PC-9 (cell line): ENCODE measurements at regions not wholly inside any gene's neighbourhood (a gene's known extent, or its start where the extent isn't known, plus 50 kb on each side); places are given as distances from the start of the nearest gene placed in this dataset.

ENCODE experiments used
- BruUV-seq: library from RNA; stranded (reverse); fragments of 400-500 nt; replicated peaks from 2 replicates; lab custom pipeline; 2021; lab: Mats Ljungman, UMichigan
- CTCF ChIA-PET: fragments of 300-600 bp; sonication (Branson Sonifier 250); formaldehyde crosslinking; loops from one replicate; lab custom pipeline; 2022; ENCODE audit warnings: antibody characterized with exemption; lab: Charles Lee
- POLR2A ChIA-PET: fragments of 300-600 bp; sonication (Branson Sonifier 250); formaldehyde crosslinking; loops from one replicate; lab custom pipeline; 2022; ENCODE audit warnings: antibody characterized with exemption; ENCODE audit not compliant: unreplicated experiment; lab: Charles Lee
- DNase-seq, 2 experiments: peaks; one replicate each; pipeline versions ENCODE4 v3.0.0 to v3.0.0-alpha.2; 2015 to 2022; ENCODE audit warnings: mixed read lengths in 1 of 2
- H2AFZ ChIP-seq: fragments of 200-600 bp; sonication (generic); 2 replicates; pipeline ENCODE4 v1.8.1; 2017; ENCODE audit warnings: antibody characterized with exemption
- H3F3A ChIP-seq: fragments of 200-600 bp; sonication (generic); 2 replicates; pipeline ENCODE4 v1.8.1; 2017; ENCODE audit warnings: antibody characterized with exemption, mild to moderate bottlenecking, low read depth; ENCODE audit not compliant: insufficient read depth
- H3K27ac ChIP-seq: fragments of 200-600 bp; sonication (generic); 2 replicates; pipeline ENCODE4 v1.6.1; 2016; ENCODE audit warnings: mixed run types
- H3K27me3 ChIP-seq: fragments of 200-600 bp; sonication (generic); 2 replicates; pipeline ENCODE4 v1.6.1; 2016; ENCODE audit warnings: low read depth, mixed run types; ENCODE audit not compliant: insufficient read depth
- H3K36me3 ChIP-seq: fragments of 200-600 bp; sonication (generic); 2 replicates; pipeline ENCODE4 v1.6.1; 2016; ENCODE audit warnings: low read depth, mixed run types
- H3K4me1 ChIP-seq: fragments of 200-600 bp; sonication (generic); replicated peaks from 2 replicates; pipeline ENCODE4 v1.6.1; 2016; ENCODE audit warnings: mixed run types; ENCODE audit not compliant: insufficient read depth
- H3K4me2 ChIP-seq: fragments of 200-600 bp; sonication (generic); 2 replicates; pipeline ENCODE4 v1.6.1; 2017; ENCODE audit warnings: mixed run types
- H3K4me3 ChIP-seq: fragments of 200-600 bp; sonication (generic); 2 replicates; pipeline ENCODE4 v1.6.1; 2016; ENCODE audit warnings: mixed run types
- H3K79me2 ChIP-seq: fragments of 200-600 bp; sonication (generic); 2 replicates; pipeline ENCODE4 v1.6.1; 2017; ENCODE audit warnings: low read depth, mixed run types
- H3K9me2 ChIP-seq: fragments of 200-600 bp; sonication (generic); 2 replicates; pipeline ENCODE4 v1.8.1; 2017; ENCODE audit warnings: mild to moderate bottlenecking; ENCODE audit not compliant: insufficient read depth
- H3K9me3 ChIP-seq: fragments of 200-600 bp; sonication (generic); 2 replicates; pipeline ENCODE4 v1.8.1; 2016; ENCODE audit warnings: low read depth; ENCODE audit not compliant: insufficient read depth
- H4K20me1 ChIP-seq: fragments of 200-600 bp; sonication (generic); 2 replicates; pipeline ENCODE4 v1.8.1; 2017; ENCODE audit not compliant: insufficient read depth
- EZH2 ChIP-seq: fragments of 200-600 bp; sonication (generic); IDR thresholded peaks from 2 replicates; pipeline ENCODE4 v1.8.0; 2017; ENCODE audit warnings: antibody characterized with exemption, low read depth
- intact Hi-C: fragments of 100-400 bp; cut with micrococcal nuclease; formaldehyde crosslinking; loops from one replicate; pipeline ENCODE4 v1.10.0; 2022; ENCODE audit not compliant: unreplicated experiment
- TF ChIP-seq, protein P1 (sequence below): fragments of 200-600 bp; sonication (generic); conservative IDR thresholded peaks from 2 replicates; pipeline ENCODE4 v1.6.1; 2017; ENCODE audit warnings: mixed run types, antibody characterized with exemption, mild to moderate bottlenecking, moderate library complexity

DNA sequence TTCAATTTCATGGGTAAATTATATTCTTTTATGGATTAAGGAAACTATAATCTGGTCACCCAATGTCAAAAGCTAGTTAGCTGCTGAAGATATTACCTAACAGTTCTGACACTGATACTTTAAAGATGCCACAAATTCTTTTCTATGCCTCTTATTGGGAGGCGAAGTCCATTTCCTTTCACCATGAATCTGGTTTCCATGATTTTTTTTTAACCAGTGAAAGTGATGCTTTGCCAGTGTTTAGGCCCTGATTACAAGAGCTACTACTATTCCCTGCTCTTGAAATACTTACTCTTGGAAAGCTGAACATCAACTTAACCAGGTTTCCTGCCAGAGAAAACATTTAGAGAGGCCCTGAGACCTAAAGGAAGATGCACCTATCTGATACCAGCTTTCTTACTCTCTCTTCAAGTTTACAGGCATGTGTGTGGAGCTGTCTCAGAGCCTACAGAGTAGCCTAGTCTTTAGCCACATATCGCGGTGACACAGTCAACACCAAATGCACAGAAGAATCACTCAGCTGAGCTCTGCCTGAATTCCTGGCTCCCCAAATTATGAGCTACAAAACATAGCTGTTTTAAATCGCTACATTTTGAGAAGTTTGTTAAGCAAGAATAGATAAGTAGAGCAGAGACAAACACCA lies 1280.8 kb downstream of the PCDH7 start:
- CTCF ChIA-PET = no interaction called here
- TF ChIP-seq EZH2 = no peak
- TF ChIP-seq, protein P1, sequence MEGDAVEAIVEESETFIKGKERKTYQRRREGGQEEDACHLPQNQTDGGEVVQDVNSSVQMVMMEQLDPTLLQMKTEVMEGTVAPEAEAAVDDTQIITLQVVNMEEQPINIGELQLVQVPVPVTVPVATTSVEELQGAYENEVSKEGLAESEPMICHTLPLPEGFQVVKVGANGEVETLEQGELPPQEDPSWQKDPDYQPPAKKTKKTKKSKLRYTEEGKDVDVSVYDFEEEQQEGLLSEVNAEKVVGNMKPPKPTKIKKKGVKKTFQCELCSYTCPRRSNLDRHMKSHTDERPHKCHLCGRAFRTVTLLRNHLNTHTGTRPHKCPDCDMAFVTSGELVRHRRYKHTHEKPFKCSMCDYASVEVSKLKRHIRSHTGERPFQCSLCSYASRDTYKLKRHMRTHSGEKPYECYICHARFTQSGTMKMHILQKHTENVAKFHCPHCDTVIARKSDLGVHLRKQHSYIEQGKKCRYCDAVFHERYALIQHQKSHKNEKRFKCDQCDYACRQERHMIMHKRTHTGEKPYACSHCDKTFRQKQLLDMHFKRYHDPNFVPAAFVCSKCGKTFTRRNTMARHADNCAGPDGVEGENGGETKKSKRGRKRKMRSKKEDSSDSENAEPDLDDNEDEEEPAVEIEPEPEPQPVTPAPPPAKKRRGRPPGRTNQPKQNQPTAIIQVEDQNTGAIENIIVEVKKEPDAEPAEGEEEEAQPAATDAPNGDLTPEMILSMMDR = no peak
- no peaks in the 10 kb centered on the region for H3K79me2 ChIP-seq
- H3K4me3 ChIP-seq = no peak overlapping the region
- H3K27me3 ChIP-seq = no peaks in the 10 kb centered on the region
- H3F3A ChIP-seq = no peaks in the 10 kb centered on the region
- no peaks in the 10 kb centered on the region for H3K9me2 ChIP-seq
- no peaks in the 10 kb centered on the region for H3K9me3 ChIP-seq
- H3K4me1 ChIP-seq = 0 out of 2 replicates have a peak, but pooled peaks cover 5% of the 10 kb centered on the region
- no peak overlapping the region for H3K4me2 ChIP-seq
- no TSS peak for BruUV-seq
- no peaks in the 10 kb centered on the region for H4K20me1 ChIP-seq
- H3K27ac ChIP-seq = no peak overlapping the region
- intact Hi-C loops = no loop called here
- H3K36me3 ChIP-seq = no peaks in the 10 kb centered on the region
- DNase-seq = no peak
- POLR2A ChIA-PET = no interaction called here
- no peak overlapping the region for H2AFZ ChIP-seq

DNA sequence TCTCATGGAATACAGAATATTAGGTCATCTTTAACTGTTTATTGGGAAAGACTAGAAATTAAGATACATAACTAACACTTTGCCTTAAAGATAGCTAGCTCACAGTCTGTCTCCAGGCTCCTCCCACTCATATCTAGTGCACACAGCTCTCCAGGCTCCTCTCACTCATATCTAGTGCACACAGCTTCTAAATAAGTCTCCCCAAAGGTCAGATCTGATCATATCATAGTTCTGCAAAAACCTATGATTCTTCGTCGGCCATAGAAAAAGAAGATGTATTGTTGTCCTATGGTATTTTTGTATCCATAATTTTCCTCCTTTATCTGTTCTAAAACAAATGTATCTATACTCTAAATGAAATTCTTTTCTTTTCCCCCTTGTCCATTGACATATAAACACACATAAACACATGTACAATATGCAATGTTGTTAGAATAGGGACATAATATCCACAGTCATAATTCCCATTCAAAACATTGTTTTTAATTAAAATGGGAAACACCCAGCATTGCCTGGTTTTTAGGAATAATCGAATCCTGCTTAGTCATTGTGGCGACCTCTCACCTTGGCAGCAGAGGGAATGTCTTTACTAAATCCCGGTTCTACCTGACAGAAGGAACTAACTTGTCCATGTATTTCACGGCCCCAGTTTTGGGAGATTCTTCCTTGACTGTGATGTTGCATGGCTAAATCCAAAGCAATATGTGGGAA lies 1282.0 kb downstream of the PCDH7 start:
- Histone ChIP-seq H3K79me2 (no peaks in the 10 kb centered on the region), H3K4me1 (0 out of 2 replicates have a peak, but pooled peaks cover 5% of the 10 kb centered on the region), H3K27me3 (no peaks in the 10 kb centered on the region), H3K27ac (no peak overlapping the region), H2AFZ (peak overlapping the region; percentile 9; the same call in 1 of the 2 replicates), H3K4me2 (0 out of 2 replicates have a peak overlapping the region, but pooled peaks have one; percentile 6), H4K20me1 (no peaks in the 10 kb centered on the region), H3K9me3 (no peaks in the 10 kb centered on the region), H3K36me3 (no peaks in the 10 kb centered on the region), H3K9me2 (0 out of 2 replicates have a peak, but pooled peaks cover 3% of the 10 kb centered on the region), H3F3A (no peaks in the 10 kb centered on the region), H3K4me3 (no peak overlapping the region)
- DNase-seq = no peak
- intact Hi-C loops = no loop called here
- ChIA-PET CTCF (no interaction called here), POLR2A (no interaction called here)
- TF ChIP-seq, protein P1 = no peak
- BruUV-seq = no TSS peak

DNA sequence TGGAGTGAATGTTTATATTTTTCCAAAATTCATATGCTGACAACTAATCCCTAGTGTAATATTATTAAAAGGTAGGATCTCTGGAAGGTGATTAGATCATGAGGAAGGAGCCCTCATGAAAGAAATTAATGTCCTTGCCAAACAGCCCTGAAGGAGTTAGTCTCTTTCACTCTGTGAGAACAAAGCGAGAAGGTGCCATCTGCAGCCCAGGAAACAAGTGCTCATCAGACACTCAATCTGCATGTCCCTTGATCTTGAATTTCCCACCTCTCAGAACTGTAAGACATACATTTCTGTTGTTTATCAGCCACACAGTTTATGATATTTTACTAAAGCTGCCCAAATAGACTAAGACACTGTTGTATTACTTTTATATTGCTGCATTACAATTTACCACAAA lies 1283.4 kb downstream of the PCDH7 start:
- ChIA-PET CTCF (no interaction called here), POLR2A (no interaction called here)
- H2AFZ ChIP-seq = no peak overlapping the region
- H3K4me1 ChIP-seq = 0 out of 2 replicates have a peak, but pooled peaks cover 5% of the 10 kb centered on the region
- H3K4me2 ChIP-seq = no peak overlapping the region
- no peak for DNase-seq
- H3K36me3 ChIP-seq = no peaks in the 10 kb centered on the region
- intact Hi-C loops = no loop called here
- H4K20me1 ChIP-seq = no peaks in the 10 kb centered on the region
- TF ChIP-seq, protein P1 = no peak
- TF ChIP-seq EZH2 = no peak
- H3K4me3 ChIP-seq = no peak overlapping the region
- H3K27me3 ChIP-seq = no peaks in the 10 kb centered on the region
- 0 out of 2 replicates have a peak, but pooled peaks cover 3% of the 10 kb centered on the region for H3K9me2 ChIP-seq
- H3K27ac ChIP-seq = no peak overlapping the region
- no peaks in the 10 kb centered on the region for H3K9me3 ChIP-seq
- no peaks in the 10 kb centered on the region for H3K79me2 ChIP-seq
- no TSS peak for BruUV-seq
- no peaks in the 10 kb centered on the region for H3F3A ChIP-seq
